Thymus (tissue), 11 donors: ENCODE measurements at regions not wholly inside any gene's neighbourhood (a gene's known extent, or its start where the extent isn't known, plus 50 kb on each side); places are given as distances from the start of the nearest gene placed in this dataset.
"Not testable (repeated sequence)": the region's sequence is repeated elsewhere in the genome, so short reads cannot be mapped to it uniquely, and the experiment has no call there.

Source experiments
- DNase-seq, 9 donors: peaks; one replicate each; pipeline ENCODE4 v3.0.0-alpha.2; 2013; ENCODE audit warnings: low spot score in 9 of 9, low read depth in 6 of 9, missing footprints in 1 of 9
- H3K27ac ChIP-seq, 2 donors: one replicate each; pipeline ENCODE4 v1.5.1; 2013; ENCODE audit warnings: control low read depth in 1 of 2, low read depth in 1 of 2, low read length in 1 of 2, mild to moderate bottlenecking in 1 of 2, moderate library complexity in 1 of 2
- H3K27me3 ChIP-seq, 2 donors: one replicate each; pipeline ENCODE4 v1.5.1; 2013; ENCODE audit warnings: low read length in 1 of 2; ENCODE audit not compliant: control insufficient read depth in 2 of 2, insufficient read depth in 1 of 2
- H3K36me3 ChIP-seq, 2 donors: one replicate each; pipeline ENCODE4 v1.5.1; 2013; ENCODE audit warnings: low read length in 1 of 2, mild to moderate bottlenecking in 1 of 2, moderate library complexity in 1 of 2; ENCODE audit not compliant: control insufficient read depth in 2 of 2, insufficient read depth in 2 of 2
- H3K4me1 ChIP-seq, 2 donors: one replicate each; pipeline ENCODE4 v1.5.1; 2013; ENCODE audit warnings: low read length in 2 of 2; ENCODE audit not compliant: control insufficient read depth in 2 of 2, insufficient read depth in 2 of 2
- H3K4me3 ChIP-seq, 2 donors: one replicate each; pipeline ENCODE4 v1.5.1; 2013; ENCODE audit warnings: low read length in 2 of 2, control low read depth in 1 of 2, mild to moderate bottlenecking in 1 of 2
- H3K9me3 ChIP-seq, 2 donors: one replicate each; pipeline ENCODE4 v1.5.1; 2013; ENCODE audit warnings: low read length in 1 of 2, mild to moderate bottlenecking in 1 of 2; ENCODE audit not compliant: control insufficient read depth in 2 of 2, insufficient read depth in 1 of 2
- WGBS: extraction: QIAGEN DNeasy Blood & Tissue Kit; methylation state at CpG from one replicate; pipeline ENCODE4 v1.1.7; 2013; 5-methylcytosine and 5-hydroxymethylcytosine counted together
- donor health status: healthy.

- Histone ChIP-seq H3K9me3 (no peaks in the 10 kb centered on the region), H3K27ac (no peak overlapping the region), H3K36me3 (no peaks in the 10 kb centered on the region), H3K4me3 (no peak overlapping the region), H3K27me3 (no peaks in the 10 kb centered on the region), H3K4me1 (no peaks in the 10 kb centered on the region)
- no peak for DNase-seq
- WGBS: 83% methylated on average over 21 of the region's 21 CpGs
These were observed 313.9 kb upstream of the B3GAT1 start for GRCh38 chr11:134725716-134726639.

DNA sequence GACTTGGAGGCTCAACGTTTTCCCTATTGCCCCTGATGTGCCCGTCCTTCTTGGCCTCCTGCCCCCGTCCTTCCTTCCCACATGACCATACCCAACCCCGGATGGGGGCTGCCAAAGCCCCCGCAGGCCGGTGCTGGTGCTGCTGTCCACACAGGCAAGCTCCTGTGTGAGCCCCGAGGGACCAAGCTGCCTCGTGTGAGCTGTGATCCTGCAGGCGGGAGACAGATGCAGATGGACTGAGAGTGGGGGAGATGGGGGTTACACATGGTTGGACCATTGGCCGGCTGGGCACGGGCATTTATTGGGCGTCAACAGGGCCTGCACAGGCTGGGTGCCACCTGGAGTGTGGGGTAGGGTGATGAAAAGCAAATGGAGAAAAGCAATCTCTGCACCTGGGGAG is 313.2 kb upstream of the B3GAT1 start:
- Histone ChIP-seq H3K4me1 (no peaks in the 10 kb centered on the region), H3K4me3 (no peak overlapping the region), H3K27me3 (no peaks in the 10 kb centered on the region), H3K27ac (no peak overlapping the region), H3K36me3 (no peaks in the 10 kb centered on the region), H3K9me3 (no peaks in the 10 kb centered on the region)
- WGBS: 89% methylated on average over 12 of the region's 12 CpGs
- DNase-seq: no peak

DNA sequence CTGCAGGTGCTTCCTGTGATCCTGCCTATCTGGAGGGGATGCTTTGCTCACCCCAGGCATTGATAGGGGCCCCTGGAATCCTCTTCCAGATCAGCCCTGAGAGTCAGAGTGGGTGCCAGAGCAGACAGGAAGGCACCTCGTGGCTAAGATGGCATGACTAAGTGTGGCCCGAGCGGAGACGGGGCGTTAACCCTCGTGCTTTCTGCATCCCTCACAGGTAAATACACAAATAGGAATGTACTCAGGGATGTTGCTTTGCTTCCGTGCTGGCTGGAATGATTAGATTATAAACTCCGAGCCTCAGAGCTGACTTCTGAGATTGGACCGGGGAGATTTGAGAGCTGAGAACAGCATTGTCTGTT is 312.7 kb upstream of the B3GAT1 start:
- DNase-seq: no peak
- Histone ChIP-seq H3K27me3 (no peaks in the 10 kb centered on the region), H3K4me1 (no peaks in the 10 kb centered on the region), H3K27ac (no peak overlapping the region), H3K4me3 (no peak overlapping the region), H3K9me3 (no peaks in the 10 kb centered on the region), H3K36me3 (no peaks in the 10 kb centered on the region)
- WGBS: 46% methylated on average over 9 of the region's 9 CpGs

GRCh38 chr11:134724106-134724778 is 312.2 kb upstream of the B3GAT1 start:
- Histone ChIP-seq H3K36me3 (no peaks in the 10 kb centered on the region), H3K27ac (no peak overlapping the region), H3K4me3 (no peak overlapping the region), H3K27me3 (no peaks in the 10 kb centered on the region), H3K4me1 (no peaks in the 10 kb centered on the region), H3K9me3 (no peaks in the 10 kb centered on the region)
- 63% methylated on average over 12 of the region's 12 CpGs for WGBS
- peak in 1 of 9 donors; percentile 8 for DNase-seq

- not testable (repeated sequence) for DNase-seq, H3K27me3 ChIP-seq, H3K36me3 ChIP-seq, H3K4me3 ChIP-seq, H3K27ac ChIP-seq, H3K4me1 ChIP-seq, H3K9me3 ChIP-seq
- 94% methylated on average over 2 of the region's 2 CpGs for WGBS
These were observed 308.6 kb upstream of the B3GAT1 start for GRCh38 chr11:134720691-134721070.

GRCh38 chr11:134719940-134720690 is 308.1 kb upstream of the B3GAT1 start:
- H3K36me3 ChIP-seq, H3K4me1 ChIP-seq, H3K4me3 ChIP-seq, H3K27me3 ChIP-seq, DNase-seq, H3K27ac ChIP-seq, H3K9me3 ChIP-seq: not testable (repeated sequence)
- WGBS: 95% methylated on average over 4 of the region's 4 CpGs

- WGBS: 98% methylated on average over 5 of the region's 5 CpGs
- Histone ChIP-seq H3K27me3 (no peaks in the 10 kb centered on the region), H3K9me3 (no peaks in the 10 kb centered on the region), H3K36me3 (no peaks in the 10 kb centered on the region), H3K4me1 (no peaks in the 10 kb centered on the region), H3K27ac (no peak overlapping the region), H3K4me3 (no peak overlapping the region)
- no peak for DNase-seq
These were observed 307.4 kb upstream of the B3GAT1 start for GRCh38 chr11:134719397-134719796.

- Histone ChIP-seq H3K9me3 (no peaks in the 10 kb centered on the region), H3K27me3 (no peaks in the 10 kb centered on the region), H3K4me1 (no peaks in the 10 kb centered on the region), H3K4me3 (no peak overlapping the region), H3K36me3 (no peaks in the 10 kb centered on the region), H3K27ac (no peak overlapping the region)
- 88% methylated on average over 4 of the region's 4 CpGs for WGBS
- DNase-seq: no peak
These were observed 304.5 kb upstream of the B3GAT1 start for GRCh38 chr11:134716582-134716981.
